ENCODE measurements at regions not wholly inside any gene's neighbourhood (a gene's known extent, or its start where the extent isn't known, plus 50 kb on each side); places are given as distances from the start of the nearest gene placed in this dataset.

GRCh38 chr1:56073206-56073605 is 506.2 kb downstream of the PLPP3 start:
- Histone ChIP-seq H3K9ac (ENCODE audit: insufficient read depth, low read length, poor library complexity, severe bottlenecking) (no peak overlapping the region), H3K36me3 (replicated peaks in 1 of 2; ENCODE audit: control insufficient read depth in 1 of 2, insufficient read depth in 2 of 2, low read length in 2 of 2) (no peaks in the 10 kb centered on the region), H3K4me3 (replicated peaks in 1 of 3; ENCODE audit: low read depth in 2 of 3, low read length in 3 of 3) (no peak overlapping the region), H3K9me3 (replicated peaks in 1 of 2; ENCODE audit: control insufficient read depth in 1 of 2, insufficient read depth in 1 of 2, low read length in 2 of 2) (no peaks in the 10 kb centered on the region), H3K4me1 (ENCODE audit: control insufficient read depth in 1 of 2, insufficient read depth in 2 of 2, low read length in 2 of 2) (no peaks in the 10 kb centered on the region), H3K27ac (ENCODE audit: low read depth in 1 of 2, low read length in 2 of 2) (no peak overlapping the region), H3K4me2 (replicated peaks; ENCODE audit: extremely low read depth, low read length, poor library complexity, severe bottlenecking) (no peak overlapping the region), H3K27me3 (ENCODE audit: control insufficient read depth in 2 of 2, insufficient read depth in 2 of 2, low read length in 2 of 2) (peaks cover 0 to 1% of the 10 kb centered on the region in 2 donors), H4K20me1 (ENCODE audit: insufficient read depth, low read length) (no peaks in the 10 kb centered on the region), H2AFZ (ENCODE audit: insufficient read depth, low read depth, low read length, poor library complexity, severe bottlenecking) (no peak overlapping the region), H3K79me2 (ENCODE audit: insufficient read depth, low read length) (no peaks in the 10 kb centered on the region)
- DNase-seq, result no peak
- TF ChIP-seq CTCF (IDR thresholded peaks at IDR 0.05), result no peak
- intact Hi-C loops (cut with micrococcal nuclease), result no loop called here
- no peak overlapping the region for H3K27ac Mint-ChIP-seq
- no CpG with 5 or more reads among the region's 1 CpG for WGBS (ENCODE audit: insufficient coverage)
- H3K4me1 Mint-ChIP-seq, result no peaks in the 10 kb centered on the region
- no peak overlapping the region for H3K4me3 Mint-ChIP-seq
- peaks cover 0 to 2% (median 0%) of the 10 kb centered on the region in 3 donors for H3K27me3 Mint-ChIP-seq (ENCODE audit: low read depth in 3 of 3)
- peaks cover 0 to 5% (median 2%) of the 10 kb centered on the region in 7 donors for H3K9me3 Mint-ChIP-seq
- no peaks in the 10 kb centered on the region for H3K36me3 Mint-ChIP-seq

GRCh38 chr1:56072310-56072709 is 507.1 kb downstream of the PLPP3 start:
- no peak overlapping the region for H3K4me2 ChIP-seq (replicated peaks; ENCODE audit: extremely low read depth, low read length, poor library complexity, severe bottlenecking)
- WGBS (ENCODE audit: insufficient coverage), result no CpG with 5 or more reads among the region's 1 CpG
- peaks cover 0 to 2% (median 0%) of the 10 kb centered on the region in 3 donors for H3K27me3 Mint-ChIP-seq (ENCODE audit: low read depth in 3 of 3)
- H4K20me1 ChIP-seq (ENCODE audit: insufficient read depth, low read length), result no peaks in the 10 kb centered on the region
- H3K4me3 ChIP-seq (replicated peaks in 1 of 3; ENCODE audit: low read depth in 2 of 3, low read length in 3 of 3), result no peak overlapping the region
- no peaks in the 10 kb centered on the region for H3K4me1 Mint-ChIP-seq
- H3K27me3 ChIP-seq (ENCODE audit: control insufficient read depth in 2 of 2, insufficient read depth in 2 of 2, low read length in 2 of 2), result peaks cover 0 to 2% of the 10 kb centered on the region in 2 donors
- H3K27ac Mint-ChIP-seq, result no peak overlapping the region
- TF ChIP-seq CTCF (IDR thresholded peaks at IDR 0.05), result no peak
- H2AFZ ChIP-seq (ENCODE audit: insufficient read depth, low read depth, low read length, poor library complexity, severe bottlenecking), result no peak overlapping the region
- intact Hi-C loops (cut with micrococcal nuclease), result no loop called here
- no peak overlapping the region for H3K9ac ChIP-seq (ENCODE audit: insufficient read depth, low read length, poor library complexity, severe bottlenecking)
- H3K4me1 ChIP-seq (ENCODE audit: control insufficient read depth in 1 of 2, insufficient read depth in 2 of 2, low read length in 2 of 2), result no peaks in the 10 kb centered on the region
- no peaks in the 10 kb centered on the region for H3K79me2 ChIP-seq (ENCODE audit: insufficient read depth, low read length)
- DNase-seq, result no peak
- H3K36me3 ChIP-seq (replicated peaks in 1 of 2; ENCODE audit: control insufficient read depth in 1 of 2, insufficient read depth in 2 of 2, low read length in 2 of 2), result no peaks in the 10 kb centered on the region
- H3K27ac ChIP-seq (ENCODE audit: low read depth in 1 of 2, low read length in 2 of 2), result no peak overlapping the region
- H3K9me3 Mint-ChIP-seq, result peaks cover 0 to 5% (median 2%) of the 10 kb centered on the region in 7 donors
- H3K4me3 Mint-ChIP-seq, result no peak overlapping the region
- no peaks in the 10 kb centered on the region for H3K9me3 ChIP-seq (replicated peaks in 1 of 2; ENCODE audit: control insufficient read depth in 1 of 2, insufficient read depth in 1 of 2, low read length in 2 of 2)
- no peaks in the 10 kb centered on the region for H3K36me3 Mint-ChIP-seq

All from CD14-positive monocyte (primary cell).